ENCODE measurements at regions not wholly inside any gene's neighbourhood (a gene's known extent, or its start where the extent isn't known, plus 50 kb on each side); places are given as distances from the start of the nearest gene placed in this dataset.
A peak's percentile ranks its signal among the peaks of the same experiment; 100 is the strongest.
"Not testable (repeated sequence)": the region's sequence is repeated elsewhere in the genome, so short reads cannot be mapped to it uniquely, and the experiment has no call there.

DNA sequence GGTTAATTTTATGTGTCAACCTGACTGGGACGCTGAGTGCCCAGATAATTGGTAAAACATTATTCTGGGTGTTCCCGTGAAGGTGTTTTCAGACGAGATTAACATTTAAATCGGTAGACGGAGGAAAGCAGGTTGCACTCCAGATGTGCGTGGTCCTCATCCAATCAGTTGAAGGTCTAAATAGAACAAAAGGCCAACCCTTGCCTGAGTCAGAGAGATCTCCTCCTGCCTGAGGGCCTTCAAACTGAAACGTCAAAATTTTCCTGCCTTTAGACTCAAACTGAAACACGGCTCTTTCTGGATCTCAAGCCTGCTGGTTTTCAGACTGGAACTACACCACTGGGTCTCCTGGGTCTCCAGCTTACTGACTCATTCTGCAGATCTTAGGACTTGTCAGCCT, 70.9 kb downstream of the NPIPA5 start:
- not testable (repeated sequence) for DNase-seq

- DNase-seq, result not testable (repeated sequence)
These were observed 72.2 kb downstream of the NPIPA5 start for GRCh38 chr16:15305889-15306288.

GRCh38 chr16:15303667-15304324, 74.3 kb downstream of the NPIPA5 start:
- DNase-seq, result not testable (repeated sequence)

GRCh38 chr16:15297104-15297503, 81.0 kb downstream of the NPIPA5 start:
- DNase-seq, result not testable (repeated sequence)

GRCh38 chr16:15274796-15275195, 103.3 kb downstream of the NPIPA5 start:
- DNase-seq, result not testable (repeated sequence)

GRCh38 chr16:15273964-15274363, 104.1 kb downstream of the NPIPA5 start:
- DNase-seq, result not testable (repeated sequence)

DNA sequence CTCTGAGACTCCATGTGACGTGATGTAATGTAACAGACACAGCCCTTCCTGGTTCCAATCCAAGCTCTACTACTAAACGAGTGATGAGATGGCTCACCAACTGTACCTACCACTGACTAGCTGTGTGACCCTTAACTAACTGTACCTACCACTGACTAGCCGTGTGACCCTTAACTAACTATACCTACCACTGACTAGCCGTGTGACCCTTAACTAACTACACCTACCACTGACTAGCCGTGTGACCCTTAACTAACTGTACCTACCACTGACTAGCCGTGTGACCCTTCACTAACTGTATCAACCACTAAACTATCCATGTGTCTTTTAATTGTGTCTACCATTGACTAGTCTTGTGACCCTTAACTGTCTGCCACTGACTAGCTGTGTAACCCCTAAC, 111.2 kb downstream of the NPIPA5 start:
- not testable (repeated sequence) for DNase-seq

DNA sequence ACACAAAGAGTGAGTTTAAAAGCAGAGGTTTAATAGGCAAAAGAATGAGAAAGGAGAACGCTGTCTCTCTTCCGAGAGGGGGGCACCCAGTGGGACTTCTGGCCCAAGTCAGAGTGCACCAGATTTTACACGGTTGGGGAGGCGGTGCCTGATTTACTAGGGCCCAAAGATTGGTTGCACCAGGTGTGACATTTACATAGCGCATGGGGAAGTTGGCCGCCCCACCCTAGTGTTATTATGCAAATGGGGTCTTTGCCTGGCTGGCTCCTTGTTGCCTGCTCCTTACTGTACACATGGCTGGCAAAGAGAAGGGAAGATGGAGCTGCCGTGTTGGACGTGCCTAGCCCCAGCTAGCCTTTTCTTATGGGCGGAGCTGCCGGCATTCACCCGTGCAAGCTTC, 115.9 kb downstream of the NPIPA5 start:
- not testable (repeated sequence) for DNase-seq

DNA sequence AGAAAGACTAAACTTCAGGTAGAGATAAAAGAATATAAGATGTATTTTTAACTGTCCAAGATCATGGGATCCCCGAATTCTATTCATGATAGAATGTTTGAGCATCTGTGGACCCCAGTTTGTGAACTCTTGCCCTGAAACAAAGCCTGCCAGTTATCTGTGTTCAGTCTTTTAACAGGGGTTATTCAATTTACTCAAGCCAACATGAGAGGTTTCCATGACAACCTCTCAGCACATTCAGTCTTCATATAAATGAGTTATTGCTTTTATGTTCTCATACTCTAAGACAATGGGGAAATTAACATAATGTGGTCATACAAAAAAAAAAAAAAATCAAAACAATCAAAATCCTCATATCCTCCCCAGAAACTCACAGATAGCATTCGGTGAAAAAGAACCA, 130.1 kb downstream of the NPIPA5 start:
- DNase-seq, result not testable (repeated sequence)

GRCh38 chr16:15236674-15237323, 141.3 kb downstream of the NPIPA5 start:
- DNase-seq, result not testable (repeated sequence)

GRCh38 chr16:15235140-15235539, 141.1 kb upstream of the RRN3 start:
- not testable (repeated sequence) for DNase-seq

GRCh38 chr16:15234702-15235101, 140.6 kb upstream of the RRN3 start:
- not testable (repeated sequence) for DNase-seq

DNA sequence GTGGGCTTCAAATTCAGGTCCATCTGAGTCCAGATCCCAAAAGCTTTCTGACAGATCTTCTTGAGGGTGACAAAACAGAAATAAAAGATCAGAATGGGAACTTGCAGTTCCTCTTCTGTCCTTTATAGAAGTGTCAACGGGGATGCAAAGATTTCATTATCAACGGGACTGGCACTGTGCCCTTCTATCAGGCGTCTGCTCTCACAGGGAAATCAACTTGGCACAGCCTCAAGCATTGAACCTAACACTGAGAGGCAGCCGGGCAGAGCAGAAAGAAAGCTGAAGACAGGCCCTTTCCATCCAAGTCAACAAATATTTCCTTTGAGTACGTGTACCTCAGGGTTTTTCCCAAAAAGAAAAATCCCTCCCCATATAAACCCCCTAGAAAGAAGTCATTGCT, 136.4 kb upstream of the RRN3 start:
- DNase-seq, result not testable (repeated sequence)

GRCh38 chr16:15229661-15230060, 135.6 kb upstream of the RRN3 start:
- DNase-seq, result not testable (repeated sequence)

GRCh38 chr16:15224651-15225050, 130.6 kb upstream of the RRN3 start:
- DNase-seq, result not testable (repeated sequence)

DNA sequence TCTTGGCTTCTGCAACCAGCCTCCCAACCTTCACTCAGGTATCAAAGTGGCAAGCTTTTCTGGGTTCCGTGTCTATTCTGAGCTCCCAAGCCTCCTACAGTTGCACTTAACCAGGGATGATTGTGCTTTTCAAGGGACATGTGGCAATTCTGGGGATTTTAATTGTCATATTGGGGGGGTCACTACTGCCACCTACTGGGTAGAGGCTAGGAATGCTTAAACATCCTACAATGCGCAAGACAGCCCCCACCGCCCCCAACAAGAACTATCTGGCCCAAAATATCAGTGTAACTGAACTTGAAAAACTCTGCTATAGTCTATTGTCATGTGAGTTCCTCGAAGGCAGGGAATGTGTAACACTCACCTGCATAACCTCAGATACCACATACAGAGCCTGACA, 129.3 kb upstream of the RRN3 start:
- not testable (repeated sequence) for DNase-seq

GRCh38 chr16:15219679-15220615, 125.9 kb upstream of the RRN3 start:
- peak; percentile 6 to 20 for DNase-seq

DNA sequence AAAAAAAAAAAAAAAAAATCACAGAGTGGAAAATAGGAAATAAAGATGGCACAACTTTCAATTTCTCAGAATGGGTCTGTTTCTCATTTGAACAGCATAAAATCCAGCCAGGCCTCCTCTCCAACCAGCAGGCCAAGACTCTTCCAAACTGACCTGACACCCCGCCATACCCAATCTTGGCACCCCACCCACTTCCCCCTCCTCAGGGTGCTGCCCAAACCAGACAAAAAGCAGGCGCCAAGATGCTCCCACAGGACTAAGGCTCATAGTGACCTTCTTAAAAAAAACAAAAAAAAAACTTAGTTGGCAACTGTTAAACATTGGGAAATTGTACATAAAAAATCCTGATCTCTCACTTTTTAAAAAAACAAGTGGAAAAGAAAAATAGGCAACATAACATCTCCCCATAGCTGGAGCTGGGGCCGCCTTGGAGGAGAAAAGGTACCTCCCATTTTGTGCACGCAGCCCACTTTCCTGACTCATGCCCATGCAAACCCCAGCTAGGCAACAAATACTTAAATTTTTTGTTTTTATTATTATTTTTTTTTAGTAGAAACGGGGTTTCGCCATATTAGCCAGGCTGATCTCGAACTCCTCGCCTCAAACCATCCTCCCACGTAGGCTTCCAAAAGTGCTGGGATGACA, 124.9 kb upstream of the RRN3 start:
- not testable (repeated sequence) for DNase-seq

DNA sequence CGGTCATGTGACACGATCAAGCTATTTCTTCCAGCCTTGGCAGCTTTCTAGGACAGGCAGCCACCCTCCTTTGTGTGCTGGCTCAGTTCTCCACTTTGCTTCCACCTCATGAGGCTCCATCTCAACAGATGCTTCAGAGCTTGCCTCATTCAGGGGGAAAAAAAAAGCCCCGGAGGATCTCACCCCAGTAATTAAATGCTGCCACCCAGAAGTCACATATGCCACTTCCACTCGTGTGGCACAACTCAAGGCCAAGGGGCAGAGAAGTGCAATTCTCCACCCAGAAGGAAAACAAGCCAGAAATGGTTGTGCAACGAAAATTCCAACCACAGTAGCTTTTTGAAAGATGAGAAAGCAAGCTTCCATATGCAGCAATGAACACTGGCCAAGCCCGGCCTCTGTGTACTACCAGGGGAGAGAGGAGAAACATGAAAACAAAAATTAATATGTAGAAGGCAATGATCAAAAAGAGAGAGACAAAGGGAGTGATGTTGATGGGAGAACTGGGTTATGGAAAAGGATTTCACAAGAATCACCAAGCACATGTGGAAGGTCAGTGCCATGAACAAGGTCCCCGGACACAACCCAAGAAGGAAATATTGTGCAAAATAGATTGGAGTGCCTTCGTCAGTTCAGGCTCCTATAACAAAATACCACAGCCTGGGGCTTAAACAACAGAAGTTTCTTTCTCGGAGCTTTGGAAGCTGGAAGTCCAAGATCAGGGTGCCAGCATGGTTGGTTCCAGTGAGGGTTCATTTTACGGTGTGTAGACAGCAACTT, 113.3 kb upstream of the RRN3 start:
- DNase-seq, result peak; percentile 8 to 14

DNA sequence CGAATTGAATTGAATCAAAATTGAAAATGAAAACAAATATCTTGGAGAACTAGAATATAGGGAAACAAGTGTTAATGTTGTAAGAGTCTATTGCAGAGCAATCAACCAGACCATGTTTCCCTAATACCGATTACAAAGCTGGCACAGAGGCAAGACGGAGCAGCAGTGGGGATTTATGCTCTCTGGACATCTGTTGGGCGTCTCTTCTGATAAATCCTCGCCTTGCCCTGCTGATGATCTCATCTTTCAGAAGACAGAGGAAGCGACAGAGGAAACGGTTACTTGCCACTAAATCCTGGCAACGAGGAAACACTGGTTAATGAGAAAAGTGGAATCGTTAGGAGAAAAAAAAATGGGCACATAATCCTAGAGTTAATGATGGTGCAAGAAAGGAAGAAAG, 112.4 kb upstream of the RRN3 start:
- DNase-seq, result not testable (repeated sequence)

GRCh38 chr16:15205939-15206338, 111.9 kb upstream of the RRN3 start:
- DNase-seq, result not testable (repeated sequence)

All from right lung (tissue), 2 donors.